Heart left ventricle (tissue), 16 donors: ENCODE measurements at regions not wholly inside any gene's neighbourhood (a gene's known extent, or its start where the extent isn't known, plus 50 kb on each side); places are given as distances from the start of the nearest gene placed in this dataset.

ENCODE experiments used
- ATAC-seq, 4 donors: fragments of 200-7000 bp; cut with Tn5 transposase; one replicate each; pipeline ENCODE4 v1.9.1; 2020 to 2022; ENCODE audit warnings: moderate library complexity in 4 of 4, mild to moderate bottlenecking in 3 of 4, moderate number of reproducible peaks in 1 of 4
- DNase-seq, 5 donors: peaks; one replicate each; pipeline ENCODE4 v3.0.0-alpha.2; 2020
- H3K27ac ChIP-seq, 12 donors: fragments of 200-600 bp; sonication (generic) in 4 of 12; one replicate each; pipeline versions ENCODE4 v1.5.0 to v1.8.0; 2016 to 2022; ENCODE audit warnings: mild to moderate bottlenecking in 2 of 12
- H3K27me3 ChIP-seq, 9 donors: fragments of 200-600 bp; sonication (generic) in 2 of 9; one replicate each; pipeline versions ENCODE4 v1.5.1 to v1.8.0; 2016 to 2022; ENCODE audit warnings: mild to moderate bottlenecking in 3 of 9
- H3K36me3 ChIP-seq, 9 donors: fragments of 200-600 bp; sonication (generic) in 2 of 9; one replicate each; pipeline versions ENCODE4 v1.5.0 to v1.8.0; 2018 to 2022; ENCODE audit warnings: mild to moderate bottlenecking in 2 of 9
- H3K4me1 ChIP-seq, 12 donors: fragments of 200-600 bp; sonication (generic) in 4 of 12; one replicate each; pipeline versions ENCODE4 v1.5.0 to v1.8.0; 2016 to 2022; ENCODE audit warnings: mild to moderate bottlenecking in 3 of 12
- H3K4me3 ChIP-seq, 12 donors: fragments of 200-600 bp; sonication (generic) in 4 of 12; one replicate each; pipeline versions ENCODE4 v1.5.0 to v1.8.0; 2017 to 2022; ENCODE audit warnings: mild to moderate bottlenecking in 9 of 12, moderate library complexity in 4 of 12
- H3K9me3 ChIP-seq, 12 donors: fragments of 200-600 bp; sonication (generic) in 4 of 12; one replicate each; pipeline versions ENCODE4 v1.5.0 to v1.8.0; 2016 to 2022; ENCODE audit warnings: mild to moderate bottlenecking in 1 of 12
- POLR2A ChIP-seq, 2 donors: fragments of 450-650 bp; IDR thresholded peaks; one replicate each; pipeline ENCODE4 v1.6.1; 2017; ENCODE audit warnings: antibody characterized with exemption in 2 of 2, mild to moderate bottlenecking in 2 of 2, moderate library complexity in 2 of 2
- WGBS, 4 donors: extraction: QIAGEN DNeasy Blood & Tissue Kit in 2 of 4; methylation state at CpG; one replicate each; pipeline versions ENCODE4 v1.1.5 to v1.1.7; 2013 to 2018; 5-methylcytosine and 5-hydroxymethylcytosine counted together
- intact Hi-C, 10 donors: fragments of 100-400 bp; cut with DNase I; formaldehyde crosslinking; loops; one replicate each; pipeline versions ENCODE4 v1.11.1 to v1.14.2; 2022
- TF ChIP-seq, protein P1 (sequence below), 12 donors: fragments of 200-600 bp; sonication (generic) in 4 of 12; IDR thresholded peaks; one replicate each; pipeline versions ENCODE4 v1.5.0 to v1.8.0; 2018 to 2022; ENCODE audit warnings: antibody characterized with exemption in 12 of 12, mild to moderate bottlenecking in 5 of 12
- donor health status: ischemic (EF 13 %, LVEDD 7.1; RV severe dilation, severe dysfunction).
- donor health status: healthy with polysubstance abuse.
- donor health status: DM: no; HTN: yes; CAD: no.
- donor health status: DM: no; HTN: no; CAD: no.
- donor health status: ischemic (EF 25% LVEDD 6.9; RV normal size, moderate dysfunction).
- donor health status: ischemic (EF 25% LVEDD 5.7; RV mildly dilated, moderate dysfunction).
- donor health status: healthy.
- donor health status: DM: yes; HTN: yes; CAD: no.
- donor health status: ischemic (EF 35%, LVEDD 5.7; RV mildly dilated, moderate dysfunction).
- donor health status: nonischemic (EF 11% LVEDD 7.7; RV severe dilation, severe dysfunction).
- donor health status: DM: yes; HTN: yes; CAD: no.
- donor health status: PGD.
- donor health status: ischemic (EF 29% LVEDD 5.4; RV normal size, mild dysfunction).
- donor health status: nonischemic (EF 23%, LVEDD 6.1; RV moderate dilation, normal function).

DNA sequence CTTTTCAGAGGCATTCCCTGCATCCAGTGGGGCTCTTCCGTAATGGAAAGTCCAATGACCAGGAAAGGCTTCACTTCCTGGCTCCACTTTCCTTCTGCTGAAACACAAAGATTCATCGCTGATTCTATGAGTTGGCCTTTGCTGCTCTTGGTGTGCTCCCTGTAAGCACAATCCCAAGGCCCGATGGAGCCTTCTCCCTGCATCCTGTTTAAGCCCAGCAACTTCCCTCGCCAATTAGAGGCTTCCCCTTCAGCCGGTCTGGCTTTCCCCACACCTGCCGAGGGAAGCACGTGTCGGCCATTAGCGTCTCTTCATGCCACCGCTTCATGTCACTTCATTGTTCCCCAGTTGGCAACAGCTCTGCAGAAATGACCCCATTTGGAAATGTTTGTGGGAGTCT, 693.9 kb downstream of the MED13L start:
- no peak for DNase-seq

DNA sequence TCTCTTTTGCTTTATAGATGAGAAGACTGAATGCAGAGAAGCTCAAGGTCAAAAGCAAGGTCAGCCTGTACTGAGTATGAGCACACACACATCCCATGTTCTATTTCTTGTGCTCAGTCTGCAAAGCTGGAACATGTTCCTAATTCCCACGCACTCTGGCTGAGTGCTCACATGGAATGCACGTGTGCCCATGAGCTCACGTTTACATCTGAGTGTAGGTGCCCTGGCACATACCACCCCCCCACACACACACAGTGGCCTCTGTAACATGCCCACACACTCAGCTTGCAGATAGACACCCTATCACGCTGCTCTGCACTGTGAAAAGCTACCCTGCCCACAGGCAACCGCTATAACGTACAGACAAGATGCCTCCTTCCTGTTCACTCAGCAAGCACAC, 700.1 kb downstream of the MED13L start:
- no peaks in the 10 kb centered on the region for H3K9me3 ChIP-seq
- no peaks in the 10 kb centered on the region for H3K4me1 ChIP-seq
- peaks cover 0 to 7% (median 0%) of the 10 kb centered on the region in 9 donors for H3K27me3 ChIP-seq
- WGBS, 4 donors = 75 to 84% (median 83%) methylated on average over 6 of the region's 6 CpGs
- intact Hi-C loops = no loop called here
- no peak for DNase-seq
- no peak for ATAC-seq
- H3K27ac ChIP-seq = no peak overlapping the region
- H3K4me3 ChIP-seq = no peak overlapping the region
- H3K36me3 ChIP-seq = no peaks in the 10 kb centered on the region
- TF ChIP-seq POLR2A (IDR thresholded peaks at IDR 0.05) = no peak
- TF ChIP-seq, protein P1, sequence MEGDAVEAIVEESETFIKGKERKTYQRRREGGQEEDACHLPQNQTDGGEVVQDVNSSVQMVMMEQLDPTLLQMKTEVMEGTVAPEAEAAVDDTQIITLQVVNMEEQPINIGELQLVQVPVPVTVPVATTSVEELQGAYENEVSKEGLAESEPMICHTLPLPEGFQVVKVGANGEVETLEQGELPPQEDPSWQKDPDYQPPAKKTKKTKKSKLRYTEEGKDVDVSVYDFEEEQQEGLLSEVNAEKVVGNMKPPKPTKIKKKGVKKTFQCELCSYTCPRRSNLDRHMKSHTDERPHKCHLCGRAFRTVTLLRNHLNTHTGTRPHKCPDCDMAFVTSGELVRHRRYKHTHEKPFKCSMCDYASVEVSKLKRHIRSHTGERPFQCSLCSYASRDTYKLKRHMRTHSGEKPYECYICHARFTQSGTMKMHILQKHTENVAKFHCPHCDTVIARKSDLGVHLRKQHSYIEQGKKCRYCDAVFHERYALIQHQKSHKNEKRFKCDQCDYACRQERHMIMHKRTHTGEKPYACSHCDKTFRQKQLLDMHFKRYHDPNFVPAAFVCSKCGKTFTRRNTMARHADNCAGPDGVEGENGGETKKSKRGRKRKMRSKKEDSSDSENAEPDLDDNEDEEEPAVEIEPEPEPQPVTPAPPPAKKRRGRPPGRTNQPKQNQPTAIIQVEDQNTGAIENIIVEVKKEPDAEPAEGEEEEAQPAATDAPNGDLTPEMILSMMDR (IDR thresholded peaks at IDR 0.05) = no peak

More for the DNA sequence above, 693.9 kb downstream of the MED13L start:
- Histone ChIP-seq H3K9me3 (peaks cover 0 to 4% (median 0%) of the 10 kb centered on the region in 12 donors), H3K27me3 (peaks cover 0 to 3% (median 0%) of the 10 kb centered on the region in 9 donors), H3K27ac (no peak overlapping the region), H3K4me3 (no peak overlapping the region), H3K36me3 (no peaks in the 10 kb centered on the region), H3K4me1 (peaks cover 0 to 13% (median 0%) of the 10 kb centered on the region in 12 donors)
- intact Hi-C loops = loop anchor here in 1 of 10 donors (5.0 to 10.0 kb wide), 2 partner anchors 71 to 129 kb away; no protein-coding TSS in a partner anchor
- WGBS, 4 donors = 55 to 72% (median 65%) methylated on average over 10 of the region's 10 CpGs
- ATAC-seq = peak in 1 of 4 donors; percentile 42
- TF ChIP-seq POLR2A (IDR thresholded peaks at IDR 0.05) = no peak

DNA sequence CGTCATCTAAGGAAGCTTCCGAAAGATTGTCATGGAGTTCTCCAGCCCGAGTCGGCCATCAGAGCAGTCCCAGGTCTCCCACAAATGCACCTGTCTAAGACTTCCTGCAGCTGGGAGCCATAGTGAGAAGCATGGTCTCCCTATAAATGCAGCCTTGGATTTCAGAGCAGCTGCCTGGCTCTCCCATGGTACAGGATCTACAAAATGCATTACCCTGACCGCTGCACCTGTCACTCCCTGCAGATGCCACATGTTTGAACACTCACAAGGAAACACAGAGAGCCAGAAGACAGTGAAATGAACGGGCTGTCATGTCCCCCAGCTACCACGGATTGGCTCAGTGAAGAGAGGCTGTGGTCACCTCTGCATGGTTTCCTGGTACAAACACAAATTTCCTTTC, 702.7 kb downstream of the MED13L start:
- H3K9me3 ChIP-seq = no peaks in the 10 kb centered on the region
- no peak overlapping the region for H3K27ac ChIP-seq
- 62 to 76% (median 70%) methylated on average over 7 of the region's 7 CpGs for WGBS, 4 donors
- ATAC-seq (no peak), DNase-seq (no peak)
- H3K4me3 ChIP-seq = no peak overlapping the region
- TF ChIP-seq POLR2A (IDR thresholded peaks at IDR 0.05) = no peak
- TF ChIP-seq, protein P1 (IDR thresholded peaks at IDR 0.05) = no peak
- no peaks in the 10 kb centered on the region for H3K36me3 ChIP-seq
- intact Hi-C loops = no loop called here
- H3K4me1 ChIP-seq = no peaks in the 10 kb centered on the region
- H3K27me3 ChIP-seq = peaks cover 0 to 7% (median 0%) of the 10 kb centered on the region in 9 donors

DNA sequence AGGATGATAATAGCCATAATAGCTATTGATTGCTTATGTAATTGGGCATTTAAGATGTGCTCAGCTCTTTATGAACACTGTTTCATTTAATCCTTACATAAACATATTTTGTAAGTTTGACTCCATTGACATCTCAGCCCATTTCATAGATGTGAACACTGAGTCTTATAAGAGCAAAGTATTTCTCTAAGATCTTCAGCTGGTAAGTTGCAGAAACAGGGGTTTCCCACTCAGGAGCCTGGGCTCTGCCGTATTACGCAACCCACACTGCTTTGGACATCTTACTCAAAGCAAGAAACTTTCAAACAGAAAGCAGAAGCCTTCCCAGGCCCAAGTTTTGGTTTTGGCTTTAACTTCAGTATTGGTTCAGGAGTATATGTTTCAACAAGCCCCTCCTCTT, 705.1 kb downstream of the MED13L start:
- ATAC-seq = no peak
- no peak overlapping the region for H3K4me3 ChIP-seq
- no peaks in the 10 kb centered on the region for H3K9me3 ChIP-seq
- 91 to 98% (median 95%) methylated on average over 2 of the region's 2 CpGs for WGBS, 4 donors
- intact Hi-C loops = no loop called here
- H3K27me3 ChIP-seq = peaks cover 0 to 7% (median 0%) of the 10 kb centered on the region in 9 donors
- H3K4me1 ChIP-seq = no peaks in the 10 kb centered on the region
- no peak for DNase-seq
- H3K27ac ChIP-seq = no peak overlapping the region
- TF ChIP-seq, protein P1 (IDR thresholded peaks at IDR 0.05) = no peak
- no peak for TF ChIP-seq POLR2A (IDR thresholded peaks at IDR 0.05)
- no peaks in the 10 kb centered on the region for H3K36me3 ChIP-seq

DNA sequence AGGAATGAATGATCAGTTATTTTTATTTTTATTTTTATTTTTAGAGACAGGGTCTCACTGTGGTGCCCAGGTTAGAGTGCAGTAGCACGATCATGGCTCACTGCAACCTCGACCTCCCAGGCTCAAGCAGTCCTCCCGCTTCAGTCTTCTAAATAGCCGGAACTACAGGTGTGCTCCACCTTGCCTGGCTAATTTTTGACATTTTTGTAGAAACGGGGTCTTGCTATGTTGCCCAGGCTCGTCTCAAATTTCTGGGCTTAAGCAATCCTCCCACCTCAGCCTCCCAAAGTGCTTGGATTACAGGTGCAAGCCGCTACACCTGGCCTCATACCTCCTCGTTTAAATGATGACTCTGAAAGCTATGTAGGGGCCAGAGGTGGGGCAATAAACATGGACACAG, 706.0 kb downstream of the MED13L start:
- no peaks in the 10 kb centered on the region for H3K9me3 ChIP-seq
- intact Hi-C loops = no loop called here
- H3K27me3 ChIP-seq = peaks cover 0 to 5% (median 0%) of the 10 kb centered on the region in 9 donors
- ATAC-seq (no peak), DNase-seq (no peak)
- WGBS, 4 donors = 93 to 95% (median 94%) methylated on average over 8 of the region's 8 CpGs
- H3K27ac ChIP-seq = no peak overlapping the region
- no peaks in the 10 kb centered on the region for H3K36me3 ChIP-seq
- H3K4me1 ChIP-seq = no peaks in the 10 kb centered on the region
- no peak overlapping the region for H3K4me3 ChIP-seq
- TF ChIP-seq, protein P1 (IDR thresholded peaks at IDR 0.05) = no peak
- no peak for TF ChIP-seq POLR2A (IDR thresholded peaks at IDR 0.05)
